CD4-positive, CD25-positive, alpha-beta regulatory T cell (primary cell): ENCODE measurements at regions not wholly inside any gene's neighbourhood (a gene's known extent, or its start where the extent isn't known, plus 50 kb on each side); places are given as distances from the start of the nearest gene placed in this dataset.

Experiments used
- ATAC-seq, 2 donors: fragments of 150-1000 bp; cut with Tn5 transposase; one replicate each; pipeline ENCODE4 v1.10.0; 2021; ENCODE audit warnings: low read depth in 2 of 2, moderate number of reproducible peaks in 2 of 2, moderate library complexity in 1 of 2
- DNase-seq, 3 donors: peaks; one replicate each; pipeline versions ENCODE4 v3.0.0 to v3.0.0-alpha.2; 2012 to 2022; ENCODE audit warnings: mixed read lengths in 1 of 3
- H3K27ac ChIP-seq: one replicate; pipeline ENCODE4 v1.7.0; 2013; ENCODE audit warnings: mild to moderate bottlenecking, low read length; ENCODE audit not compliant: insufficient read depth, poor library complexity, severe bottlenecking
- H3K27me3 ChIP-seq: one replicate; pipeline ENCODE4 v1.7.0; 2013; ENCODE audit warnings: low read length; ENCODE audit not compliant: control insufficient read depth, insufficient read depth
- H3K36me3 ChIP-seq: one replicate; pipeline ENCODE4 v1.7.0; 2013; ENCODE audit warnings: mild to moderate bottlenecking, low read length, moderate library complexity; ENCODE audit not compliant: control insufficient read depth, insufficient read depth
- H3K4me1 ChIP-seq: 2 replicates; pipeline ENCODE4 v1.7.0; 2013; ENCODE audit warnings: mild to moderate bottlenecking, low read length; ENCODE audit not compliant: insufficient read depth, control insufficient read depth, poor library complexity, severe bottlenecking
- H3K4me3 ChIP-seq: one replicate; pipeline ENCODE4 v1.7.0; 2013; ENCODE audit warnings: low read depth, mild to moderate bottlenecking, low read length, moderate library complexity
- H3K9me3 ChIP-seq, 2 experiments: 1 replicate in 1 of 2; 2 replicates in 1 of 2; pipeline ENCODE4 v1.7.0; 2013; ENCODE audit warnings: low read length in 2 of 2, mild to moderate bottlenecking in 1 of 2, moderate library complexity in 1 of 2; ENCODE audit not compliant: control insufficient read depth in 2 of 2
- H3K27ac Mint-ChIP-seq, 3 donors: one replicate each; pipeline ENCODE4 v1.8.0; 2020 to 2022; ENCODE audit warnings: mild to moderate bottlenecking in 3 of 3, mixed read lengths in 3 of 3, moderate library complexity in 2 of 3
- H3K27me3 Mint-ChIP-seq: one replicate; pipeline ENCODE4 v1.8.0; 2022; ENCODE audit warnings: mild to moderate bottlenecking, mixed read lengths
- H3K36me3 Mint-ChIP-seq: one replicate; pipeline ENCODE4 v1.8.0; 2020; ENCODE audit warnings: mixed read lengths
- H3K4me1 Mint-ChIP-seq, 4 donors: one replicate each; pipeline ENCODE4 v1.8.0; 2020 to 2022; ENCODE audit warnings: mixed read lengths in 4 of 4, mild to moderate bottlenecking in 1 of 4
- H3K4me3 Mint-ChIP-seq, 4 donors: one replicate each; pipeline ENCODE4 v1.8.0; 2020 to 2022; ENCODE audit warnings: mild to moderate bottlenecking in 4 of 4, mixed read lengths in 4 of 4, moderate library complexity in 3 of 4
- H3K9me3 Mint-ChIP-seq, 7 donors: one replicate each; pipeline ENCODE4 v1.8.0; 2020 to 2022; ENCODE audit warnings: mixed read lengths in 7 of 7, mild to moderate bottlenecking in 3 of 7, moderate library complexity in 2 of 7

GRCh38 chr1:55882931-55883330 lies 667.8 kb upstream of the USP24 start:
- Histone ChIP-seq H3K27me3 (no peaks in the 10 kb centered on the region), H3K4me3 (no peak overlapping the region), H3K27ac (no peak overlapping the region), H3K36me3 (no peaks in the 10 kb centered on the region), H3K9me3 (no peaks in the 10 kb centered on the region), H3K4me1 (no peaks in the 10 kb centered on the region)
- Mint-ChIP-seq H3K27me3 (no peaks in the 10 kb centered on the region), H3K36me3 (no peaks in the 10 kb centered on the region), H3K4me1 (no peaks in the 10 kb centered on the region), H3K9me3 (peaks cover 0 to 3% (median 0%) of the 10 kb centered on the region in 7 donors), H3K4me3 (no peak overlapping the region), H3K27ac (no peak overlapping the region)
- DNase-seq = no peak
- ATAC-seq = no peak

DNA sequence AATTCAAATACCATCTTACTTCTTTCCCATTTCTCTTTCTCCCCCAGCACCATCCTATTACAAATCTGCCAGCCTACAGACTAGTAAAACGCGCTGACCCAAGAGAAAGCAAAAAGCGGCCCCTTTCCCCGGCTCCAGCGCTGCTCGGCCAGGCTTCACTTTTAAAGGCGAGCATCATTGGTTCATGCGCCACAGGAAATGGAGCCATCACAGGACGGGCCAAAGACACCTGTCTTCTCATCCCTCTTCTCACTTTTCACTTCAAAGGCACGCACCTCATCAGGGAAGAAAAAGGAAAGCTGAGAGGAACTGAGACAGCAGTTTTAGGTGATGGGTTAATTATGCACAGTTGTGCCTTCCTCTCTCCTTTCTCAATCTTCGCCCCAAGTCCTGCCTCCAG lies 664.2 kb upstream of the USP24 start:
- Mint-ChIP-seq H3K4me3 (no peak overlapping the region), H3K9me3 (peaks cover 0 to 2% (median 0%) of the 10 kb centered on the region in 7 donors), H3K36me3 (no peaks in the 10 kb centered on the region), H3K27ac (no peak overlapping the region), H3K4me1 (no peaks in the 10 kb centered on the region), H3K27me3 (no peaks in the 10 kb centered on the region)
- no peaks in the 10 kb centered on the region for H3K9me3 ChIP-seq
- no peak for ATAC-seq
- no peaks in the 10 kb centered on the region for H3K4me1 ChIP-seq
- H3K27ac ChIP-seq = no peak overlapping the region
- no peaks in the 10 kb centered on the region for H3K36me3 ChIP-seq
- DNase-seq = no peak
- no peaks in the 10 kb centered on the region for H3K27me3 ChIP-seq
- no peak overlapping the region for H3K4me3 ChIP-seq

- H3K36me3 ChIP-seq = no peaks in the 10 kb centered on the region
- DNase-seq = no peak
- H3K4me1 ChIP-seq = no peaks in the 10 kb centered on the region
- no peak overlapping the region for H3K4me3 Mint-ChIP-seq
- no peak overlapping the region for H3K4me3 ChIP-seq
- H3K27me3 ChIP-seq = no peaks in the 10 kb centered on the region
- peaks cover 0 to 2% (median 0%) of the 10 kb centered on the region in 7 donors for H3K9me3 Mint-ChIP-seq
- H3K27me3 Mint-ChIP-seq = no peaks in the 10 kb centered on the region
- H3K9me3 ChIP-seq = no peaks in the 10 kb centered on the region
- no peak overlapping the region for H3K27ac ChIP-seq
- no peak for ATAC-seq
- no peak overlapping the region for H3K27ac Mint-ChIP-seq
- no peaks in the 10 kb centered on the region for H3K36me3 Mint-ChIP-seq
- no peaks in the 10 kb centered on the region for H3K4me1 Mint-ChIP-seq
These were observed 662.5 kb upstream of the USP24 start for GRCh38 chr1:55877437-55878232.

DNA sequence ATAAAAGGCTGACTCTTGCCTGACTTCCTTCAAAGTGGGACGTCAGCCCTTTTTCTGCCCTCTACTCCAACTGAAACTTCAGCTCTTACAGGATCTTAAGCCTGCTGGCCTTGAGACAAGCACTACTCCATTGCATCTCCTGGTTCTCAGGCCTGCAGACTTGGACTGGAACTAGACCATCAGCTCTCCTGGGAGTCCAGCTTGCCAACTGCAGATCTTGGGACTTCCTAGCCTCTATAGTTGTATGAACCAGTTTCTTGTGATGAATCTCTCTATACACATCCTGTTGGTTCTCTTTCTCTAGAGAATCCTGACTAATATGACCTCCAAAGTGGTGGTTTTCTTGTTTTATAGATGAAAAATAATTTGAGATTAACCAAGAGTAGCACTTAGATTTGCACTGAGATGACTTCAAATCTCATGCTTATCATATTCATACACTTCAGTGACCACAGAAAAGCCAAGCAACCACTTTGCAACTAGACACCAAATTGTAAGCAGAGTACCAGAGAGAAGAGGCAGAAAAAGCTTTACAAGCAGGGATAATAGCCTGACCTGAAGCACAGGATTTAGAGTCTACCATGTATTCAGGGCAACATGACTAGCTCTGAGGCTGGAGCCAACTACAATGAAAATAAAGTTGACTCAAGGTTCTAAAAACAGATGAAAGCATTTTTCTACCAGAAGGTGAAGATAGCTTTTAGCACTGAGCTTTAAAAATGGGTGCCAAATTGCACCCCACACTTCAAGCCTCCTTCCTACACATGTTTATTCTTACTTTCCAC lies 661.3 kb upstream of the USP24 start:
- H3K36me3 Mint-ChIP-seq = no peaks in the 10 kb centered on the region

GRCh38 chr1:55870106-55870505 lies 654.9 kb upstream of the USP24 start:
- H3K4me1 ChIP-seq = no peaks in the 10 kb centered on the region
- Mint-ChIP-seq H3K27ac (no peak overlapping the region), H3K4me3 (no peak overlapping the region), H3K36me3 (no peaks in the 10 kb centered on the region), H3K9me3 (peaks cover 0 to 1% (median 0%) of the 10 kb centered on the region in 7 donors), H3K4me1 (no peaks in the 10 kb centered on the region), H3K27me3 (no peaks in the 10 kb centered on the region)
- H3K27me3 ChIP-seq = no peaks in the 10 kb centered on the region
- H3K9me3 ChIP-seq = no peaks in the 10 kb centered on the region
- DNase-seq = no peak
- no peaks in the 10 kb centered on the region for H3K36me3 ChIP-seq
- ATAC-seq = no peak
- no peak overlapping the region for H3K4me3 ChIP-seq
- no peak overlapping the region for H3K27ac ChIP-seq

More for the DNA sequence above, 661.3 kb upstream of the USP24 start:
- Histone ChIP-seq H3K36me3 (no peaks in the 10 kb centered on the region), H3K4me3 (no peak overlapping the region), H3K4me1 (no peaks in the 10 kb centered on the region), H3K27ac (no peak overlapping the region), H3K27me3 (no peaks in the 10 kb centered on the region), H3K9me3 (no peaks in the 10 kb centered on the region)
- no peaks in the 10 kb centered on the region for H3K4me1 Mint-ChIP-seq
- H3K27ac Mint-ChIP-seq = no peak overlapping the region
- peaks cover 0 to 2% (median 0%) of the 10 kb centered on the region in 7 donors for H3K9me3 Mint-ChIP-seq
- no peak for ATAC-seq
- DNase-seq = no peak
- no peak overlapping the region for H3K4me3 Mint-ChIP-seq
- H3K27me3 Mint-ChIP-seq = no peaks in the 10 kb centered on the region

GRCh38 chr1:55869065-55869464 lies 653.9 kb upstream of the USP24 start:
- ATAC-seq = no peak
- Mint-ChIP-seq H3K9me3 (peaks cover 0 to 1% (median 0%) of the 10 kb centered on the region in 7 donors), H3K4me3 (no peak overlapping the region), H3K4me1 (no peaks in the 10 kb centered on the region), H3K27ac (no peak overlapping the region), H3K36me3 (no peaks in the 10 kb centered on the region), H3K27me3 (no peaks in the 10 kb centered on the region)
- H3K27ac ChIP-seq = no peak overlapping the region
- no peaks in the 10 kb centered on the region for H3K4me1 ChIP-seq
- H3K36me3 ChIP-seq = no peaks in the 10 kb centered on the region
- no peak for DNase-seq
- no peak overlapping the region for H3K4me3 ChIP-seq
- no peaks in the 10 kb centered on the region for H3K9me3 ChIP-seq
- no peaks in the 10 kb centered on the region for H3K27me3 ChIP-seq

- Mint-ChIP-seq H3K27ac (no peak overlapping the region), H3K4me3 (no peak overlapping the region), H3K27me3 (no peaks in the 10 kb centered on the region), H3K9me3 (peaks cover 0 to 2% (median 0%) of the 10 kb centered on the region in 7 donors), H3K4me1 (no peaks in the 10 kb centered on the region), H3K36me3 (no peaks in the 10 kb centered on the region)
- H3K4me3 ChIP-seq = no peak overlapping the region
- H3K36me3 ChIP-seq = no peaks in the 10 kb centered on the region
- DNase-seq (no peak), ATAC-seq (no peak)
- no peaks in the 10 kb centered on the region for H3K4me1 ChIP-seq
- no peaks in the 10 kb centered on the region for H3K27me3 ChIP-seq
- H3K9me3 ChIP-seq = no peaks in the 10 kb centered on the region
- H3K27ac ChIP-seq = no peak overlapping the region
These were observed 652.9 kb upstream of the USP24 start for GRCh38 chr1:55868026-55868425.
